Uterus (tissue), 3 donors: ENCODE measurements at regions not wholly inside any gene's neighbourhood (a gene's known extent, or its start where the extent isn't known, plus 50 kb on each side); places are given as distances from the start of the nearest gene placed in this dataset.

Experiments used
- DNase-seq, 2 donors: peaks; one replicate each; pipeline ENCODE4 v3.0.0-alpha.2; 2019 to 2020
- H3K27ac ChIP-seq, 2 donors: fragments of 200-600 bp; sonication (generic); 1 replicate in 1 of 2; 2 replicates in 1 of 2; pipeline ENCODE4 v1.5.1; 2016 to 2018
- H3K27me3 ChIP-seq, 2 donors: fragments of 200-600 bp; sonication (generic); one replicate each; pipeline ENCODE4 v1.5.1; 2018 to 2019; ENCODE audit warnings: control low read depth in 1 of 2
- H3K36me3 ChIP-seq, 2 donors: fragments of 200-600 bp; sonication (generic); one replicate each; pipeline ENCODE4 v1.5.1; 2019; ENCODE audit warnings: control low read depth in 1 of 2
- H3K4me1 ChIP-seq, 2 donors: fragments of 200-600 bp; sonication (generic); one replicate each; pipeline ENCODE4 v1.5.1; 2018 to 2019; ENCODE audit warnings: control low read depth in 1 of 2
- H3K4me3 ChIP-seq, 2 donors: fragments of 200-600 bp; sonication (generic); 1 replicate in 1 of 2; 2 replicates in 1 of 2; pipeline ENCODE4 v1.5.1; 2018 to 2019; ENCODE audit warnings: mild to moderate bottlenecking in 1 of 2
- H3K9me3 ChIP-seq, 2 donors: fragments of 200-600 bp; sonication (generic); one replicate each; pipeline ENCODE4 v1.5.1; 2019; ENCODE audit warnings: control low read depth in 1 of 2
- POLR2A ChIP-seq, 2 donors: fragments of 450-650 bp; IDR thresholded peaks; one replicate each; pipeline ENCODE4 v1.6.1; 2016; ENCODE audit warnings: antibody characterized with exemption in 2 of 2, mild to moderate bottlenecking in 1 of 2, moderate library complexity in 1 of 2
- intact Hi-C: fragments of 100-400 bp; cut with DNase I; formaldehyde crosslinking; loops from one replicate; pipeline ENCODE4 v1.15.1; 2023; ENCODE audit warnings: low total_unique reads
- TF ChIP-seq, protein P1 (sequence below), 4 experiments: fragments of 200-600 bp in 2 of 4; fragments of 450-650 bp in 2 of 4; sonication (generic) in 2 of 4; IDR thresholded peaks; one replicate each; pipeline ENCODE4 v1.5.1; 2016 to 2019; ENCODE audit warnings: antibody characterized with exemption in 4 of 4, mild to moderate bottlenecking in 2 of 4, moderate library complexity in 1 of 4
- donor health status: DM: yes; HTN: yes; CAD: no.

GRCh38 chr15:97099040-97099439 is 768.5 kb downstream of the NR2F2 start:
- TF ChIP-seq, protein P1, sequence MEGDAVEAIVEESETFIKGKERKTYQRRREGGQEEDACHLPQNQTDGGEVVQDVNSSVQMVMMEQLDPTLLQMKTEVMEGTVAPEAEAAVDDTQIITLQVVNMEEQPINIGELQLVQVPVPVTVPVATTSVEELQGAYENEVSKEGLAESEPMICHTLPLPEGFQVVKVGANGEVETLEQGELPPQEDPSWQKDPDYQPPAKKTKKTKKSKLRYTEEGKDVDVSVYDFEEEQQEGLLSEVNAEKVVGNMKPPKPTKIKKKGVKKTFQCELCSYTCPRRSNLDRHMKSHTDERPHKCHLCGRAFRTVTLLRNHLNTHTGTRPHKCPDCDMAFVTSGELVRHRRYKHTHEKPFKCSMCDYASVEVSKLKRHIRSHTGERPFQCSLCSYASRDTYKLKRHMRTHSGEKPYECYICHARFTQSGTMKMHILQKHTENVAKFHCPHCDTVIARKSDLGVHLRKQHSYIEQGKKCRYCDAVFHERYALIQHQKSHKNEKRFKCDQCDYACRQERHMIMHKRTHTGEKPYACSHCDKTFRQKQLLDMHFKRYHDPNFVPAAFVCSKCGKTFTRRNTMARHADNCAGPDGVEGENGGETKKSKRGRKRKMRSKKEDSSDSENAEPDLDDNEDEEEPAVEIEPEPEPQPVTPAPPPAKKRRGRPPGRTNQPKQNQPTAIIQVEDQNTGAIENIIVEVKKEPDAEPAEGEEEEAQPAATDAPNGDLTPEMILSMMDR (IDR thresholded peaks at IDR 0.05), result no peak
- no peak for TF ChIP-seq POLR2A (IDR thresholded peaks at IDR 0.05)
- Histone ChIP-seq H3K36me3 (no peaks in the 10 kb centered on the region), H3K4me3 (no peak overlapping the region), H3K9me3 (no peaks in the 10 kb centered on the region), H3K27me3 (no peaks in the 10 kb centered on the region), H3K27ac (no peak overlapping the region), H3K4me1 (no peaks in the 10 kb centered on the region)
- DNase-seq, result no peak
- intact Hi-C loops, result no loop called here

- Histone ChIP-seq H3K4me1 (no peaks in the 10 kb centered on the region), H3K27me3 (no peaks in the 10 kb centered on the region), H3K9me3 (no peaks in the 10 kb centered on the region), H3K36me3 (no peaks in the 10 kb centered on the region), H3K4me3 (no peak overlapping the region), H3K27ac (no peak overlapping the region)
- intact Hi-C loops, result no loop called here
- TF ChIP-seq POLR2A (IDR thresholded peaks at IDR 0.05), result no peak
- no peak for DNase-seq
These were observed 771.1 kb downstream of the NR2F2 start for GRCh38 chr15:97101572-97101971.

GRCh38 chr15:97114900-97115760 is 784.6 kb downstream of the NR2F2 start:
- no peak for DNase-seq
- Histone ChIP-seq H3K4me3 (no peak overlapping the region), H3K27ac (no peak overlapping the region), H3K27me3 (no peaks in the 10 kb centered on the region), H3K36me3 (no peaks in the 10 kb centered on the region), H3K4me1 (no peaks in the 10 kb centered on the region), H3K9me3 (no peaks in the 10 kb centered on the region)
- TF ChIP-seq POLR2A (IDR thresholded peaks at IDR 0.05), result no peak
- TF ChIP-seq, protein P1 (IDR thresholded peaks at IDR 0.05), result no peak
- intact Hi-C loops, result no loop called here

- Histone ChIP-seq H3K36me3 (no peaks in the 10 kb centered on the region), H3K9me3 (no peaks in the 10 kb centered on the region), H3K4me3 (no peak overlapping the region), H3K27me3 (no peaks in the 10 kb centered on the region), H3K4me1 (no peaks in the 10 kb centered on the region), H3K27ac (no peak overlapping the region)
- no peak for DNase-seq
- TF ChIP-seq POLR2A (IDR thresholded peaks at IDR 0.05), result no peak
- TF ChIP-seq, protein P1 (IDR thresholded peaks at IDR 0.05), result no peak
- intact Hi-C loops, result no loop called here
These were observed 785.2 kb downstream of the NR2F2 start for GRCh38 chr15:97115761-97116070.

- H3K36me3 ChIP-seq, result no peaks in the 10 kb centered on the region
- H3K27ac ChIP-seq, result no peak overlapping the region
- TF ChIP-seq POLR2A (IDR thresholded peaks at IDR 0.05), result no peak
- TF ChIP-seq, protein P1 (IDR thresholded peaks at IDR 0.05), result no peak
- intact Hi-C loops, result no loop called here
- H3K4me3 ChIP-seq, result no peak overlapping the region
- H3K27me3 ChIP-seq, result no peaks in the 10 kb centered on the region
- H3K4me1 ChIP-seq, result no peaks in the 10 kb centered on the region
- no peak for DNase-seq
- peaks cover 0 to 5% of the 10 kb centered on the region in 2 donors for H3K9me3 ChIP-seq
These were observed 794.3 kb downstream of the NR2F2 start for GRCh38 chr15:97124790-97125189.
